ENCODE measurements at regions not wholly inside any gene's neighbourhood (a gene's known extent, or its start where the extent isn't known, plus 50 kb on each side); places are given as distances from the start of the nearest gene placed in this dataset.

GRCh38 chr2:105560157-105560556 is 161.3 kb upstream of the FHL2 start:
- DNase-seq (ENCODE audit: low read depth, low spot score) = no peak
- ChIA-PET RAD21 (ENCODE audit: low non-redundant PET in 1 of 2, low total read pairs in 2 of 2, uncharacterized antibody in 2 of 2, unreplicated experiment in 2 of 2) (no interaction called here), CTCF (no interaction called here), POLR2A (no interaction called here)
- TF ChIP-seq CBX3 (IDR thresholded peaks at IDR 0.05; ENCODE audit: low read depth) (no peak), POLR2AphosphoS5 (IDR thresholded peaks at IDR 0.05; ENCODE audit: low read depth, low read length) (no peak)
- H3K4me1 ChIP-seq (ENCODE audit: control insufficient read depth in 1 of 2, insufficient read depth in 2 of 2, low read length in 2 of 2) = no peaks in the 10 kb centered on the region
- no peaks in the 10 kb centered on the region for H3K36me3 ChIP-seq (ENCODE audit: control insufficient read depth in 1 of 2, insufficient read depth in 2 of 2, low read length in 2 of 2)
- intact Hi-C loops (cut with micrococcal nuclease) = no loop called here
- no peak overlapping the region for H3K4me2 ChIP-seq (ENCODE audit: low read length)
- no peak for ATAC-seq
- no peaks in the 10 kb centered on the region for H3K79me2 ChIP-seq (ENCODE audit: insufficient read depth, low read length)
- H3K27ac ChIP-seq (ENCODE audit: low read depth, low read length) = no peak overlapping the region
- H2AFZ ChIP-seq (ENCODE audit: low read depth, low read length, poor library complexity, severe bottlenecking) = no peak overlapping the region
- no peaks in the 10 kb centered on the region for H3K9me2 ChIP-seq (ENCODE audit: insufficient read depth)
- H3K27me3 ChIP-seq (ENCODE audit: insufficient read depth, low read length) = peaks cover 56% of the 10 kb centered on the region
- H3K9me3 ChIP-seq (ENCODE audit: control insufficient read depth in 1 of 2, insufficient read depth in 1 of 2, low read depth in 1 of 2, low read length in 2 of 2) = no peaks in the 10 kb centered on the region
- no peak overlapping the region for H3K4me3 ChIP-seq (replicated peaks in 1 of 2; ENCODE audit: low read depth in 1 of 2, low read length in 2 of 2)
- H3K9ac ChIP-seq (ENCODE audit: low read length) = no peak overlapping the region
- no peaks in the 10 kb centered on the region for H4K20me1 ChIP-seq (ENCODE audit: insufficient read depth)
- no TSS peak for BruUV-seq (replicated peaks)

GRCh38 chr2:105557021-105557920 is 158.4 kb upstream of the FHL2 start:
- Histone ChIP-seq H3K36me3 (ENCODE audit: control insufficient read depth in 1 of 2, insufficient read depth in 2 of 2, low read length in 2 of 2) (no peaks in the 10 kb centered on the region), H2AFZ (ENCODE audit: low read depth, low read length, poor library complexity, severe bottlenecking) (no peak overlapping the region), H3K9me3 (ENCODE audit: control insufficient read depth in 1 of 2, insufficient read depth in 1 of 2, low read depth in 1 of 2, low read length in 2 of 2) (no peaks in the 10 kb centered on the region), H3K9me2 (ENCODE audit: insufficient read depth) (no peaks in the 10 kb centered on the region), H4K20me1 (ENCODE audit: insufficient read depth) (no peaks in the 10 kb centered on the region), H3K27ac (ENCODE audit: low read depth, low read length) (no peak overlapping the region), H3K4me2 (ENCODE audit: low read length) (no peak overlapping the region), H3K4me1 (ENCODE audit: control insufficient read depth in 1 of 2, insufficient read depth in 2 of 2, low read length in 2 of 2) (peaks cover 10 to 17% of the 10 kb centered on the region in 2 experiments), H3K4me3 (replicated peaks in 1 of 2; ENCODE audit: low read depth in 1 of 2, low read length in 2 of 2) (no peak overlapping the region), H3K27me3 (ENCODE audit: insufficient read depth, low read length) (peaks cover 61% of the 10 kb centered on the region), H3K9ac (ENCODE audit: low read length) (no peak overlapping the region), H3K79me2 (ENCODE audit: insufficient read depth, low read length) (no peaks in the 10 kb centered on the region)
- DNase-seq (ENCODE audit: low read depth, low spot score) (no peak), ATAC-seq (no peak)
- BruUV-seq (replicated peaks) = no TSS peak
- intact Hi-C loops (cut with micrococcal nuclease) = no loop called here
- RAD21 ChIA-PET (ENCODE audit: low non-redundant PET in 1 of 2, low total read pairs in 2 of 2, uncharacterized antibody in 2 of 2, unreplicated experiment in 2 of 2) = no interaction called here
- TF ChIP-seq ZBTB33 (IDR thresholded peaks at IDR 0.05; ENCODE audit: extremely low read depth, insufficient replicate concordance, low read length) = no peak
- no peak for TF ChIP-seq RAD21 (IDR thresholded peaks at IDR 0.05; ENCODE audit: low read depth)
- no peak for TF ChIP-seq CEBPB (IDR thresholded peaks at IDR 0.05; ENCODE audit: low read depth)
- TF ChIP-seq REST (IDR thresholded peaks at IDR 0.05; ENCODE audit: low read depth) = no peak
- no peak for TF ChIP-seq ZNF274 (IDR thresholded peaks at IDR 0.05; ENCODE audit: low read depth, low read length)
- TF ChIP-seq ATF3 (IDR thresholded peaks at IDR 0.05) = no peak
- TF ChIP-seq TCF7L2 (IDR thresholded peaks at IDR 0.05; ENCODE audit: borderline replicate concordance, extremely low read depth, insufficient read depth, insufficient read length) = no peak
- TF ChIP-seq POLR2AphosphoS5 (IDR thresholded peaks at IDR 0.05; ENCODE audit: low read depth, low read length) = no peak
- TF ChIP-seq ELF1 (IDR thresholded peaks at IDR 0.05; ENCODE audit: borderline replicate concordance, low read depth) = no peak
- CTCF ChIA-PET = no interaction called here
- POLR2A ChIA-PET = no interaction called here

Measured in HCT116 (cell line).